ENCODE measurements at regions not wholly inside any gene's neighbourhood (a gene's known extent, or its start where the extent isn't known, plus 50 kb on each side); places are given as distances from the start of the nearest gene placed in this dataset.
"Not testable (repeated sequence)": the region's sequence is repeated elsewhere in the genome, so short reads cannot be mapped to it uniquely, and the experiment has no call there.

GRCh38 chr1:194014014-194014413 lies 827.6 kb upstream of the B3GALT2 start:
- TF ChIP-seq POLR2AphosphoS5 (IDR thresholded peaks at IDR 0.05) (no peak), CTCF (IDR thresholded peaks at IDR 0.05) (no peak), POLR2A (IDR thresholded peaks at IDR 0.05) (no peak), EP300 (IDR thresholded peaks at IDR 0.05) (no peak)
- 44% methylated on average over 2 of the region's 2 CpGs for WGBS
- H3K4me3 ChIP-seq, result no peak overlapping the region

GRCh38 chr1:194013561-194013960 lies 827.1 kb upstream of the B3GALT2 start:
- H3K4me3 ChIP-seq, result no peak overlapping the region
- no peaks in the 10 kb centered on the region for H3K36me3 ChIP-seq
- 73% methylated on average over 2 of the region's 2 CpGs for WGBS
- no peak overlapping the region for H3K27ac ChIP-seq
- no peak for DNase-seq (ENCODE audit: low spot score in 2 of 2)
- no peaks in the 10 kb centered on the region for H3K27me3 ChIP-seq
- no peak for TF ChIP-seq POLR2AphosphoS5 (IDR thresholded peaks at IDR 0.05)
- TF ChIP-seq CTCF (IDR thresholded peaks at IDR 0.05), result no peak
- no peak for TF ChIP-seq POLR2A (IDR thresholded peaks at IDR 0.05)
- TF ChIP-seq EP300 (IDR thresholded peaks at IDR 0.05), result no peak
- no peaks in the 10 kb centered on the region for H3K4me1 ChIP-seq
- H3K9me3 ChIP-seq, result no peaks in the 10 kb centered on the region

More at GRCh38 chr1:194014014-194014413, 827.6 kb upstream of the B3GALT2 start:
- Histone ChIP-seq H3K9me3 (no peaks in the 10 kb centered on the region), H3K36me3 (no peaks in the 10 kb centered on the region), H3K27ac (no peak overlapping the region), H3K27me3 (no peaks in the 10 kb centered on the region), H3K4me1 (no peaks in the 10 kb centered on the region)
- no peak for DNase-seq (ENCODE audit: low spot score in 2 of 2)

GRCh38 chr1:194004146-194004545 lies 817.7 kb upstream of the B3GALT2 start:
- H3K27ac ChIP-seq, result no peak overlapping the region
- H3K9me3 ChIP-seq, result no peaks in the 10 kb centered on the region
- no peaks in the 10 kb centered on the region for H3K4me1 ChIP-seq
- TF ChIP-seq CTCF (IDR thresholded peaks at IDR 0.05) (no peak), POLR2A (IDR thresholded peaks at IDR 0.05) (no peak), POLR2AphosphoS5 (IDR thresholded peaks at IDR 0.05) (no peak), EP300 (IDR thresholded peaks at IDR 0.05) (no peak)
- no peak overlapping the region for H3K4me3 ChIP-seq
- no peaks in the 10 kb centered on the region for H3K27me3 ChIP-seq
- 69% methylated on average over 2 of the region's 2 CpGs for WGBS
- H3K36me3 ChIP-seq, result no peaks in the 10 kb centered on the region
- no peak for DNase-seq (ENCODE audit: low spot score in 2 of 2)

- 94% methylated on average over 3 of the region's 33 CpGs for WGBS
- not testable (repeated sequence) for H3K4me1 ChIP-seq; H3K27me3 ChIP-seq; DNase-seq (ENCODE audit: low spot score in 2 of 2); H3K9me3 ChIP-seq; H3K27ac ChIP-seq; H3K4me3 ChIP-seq; H3K36me3 ChIP-seq
Measured at GRCh38 chr1:194001726-194002350, 815.4 kb upstream of the B3GALT2 start.

- Histone ChIP-seq H3K36me3 (no peaks in the 10 kb centered on the region), H3K9me3 (peaks cover 14% of the 10 kb centered on the region), H3K4me1 (no peaks in the 10 kb centered on the region), H3K4me3 (no peak overlapping the region), H3K27ac (no peak overlapping the region), H3K27me3 (no peaks in the 10 kb centered on the region)
- TF ChIP-seq CTCF (IDR thresholded peaks at IDR 0.05) (no peak), POLR2AphosphoS5 (IDR thresholded peaks at IDR 0.05) (no peak), POLR2A (IDR thresholded peaks at IDR 0.05) (no peak), EP300 (IDR thresholded peaks at IDR 0.05) (no peak)
- DNase-seq (ENCODE audit: low spot score in 2 of 2), result no peak
- 44% methylated on average over 2 of the region's 2 CpGs for WGBS
Measured at GRCh38 chr1:193988885-193989284, 802.5 kb upstream of the B3GALT2 start.

GRCh38 chr1:193979219-193979618 lies 792.8 kb upstream of the B3GALT2 start:
- Histone ChIP-seq H3K27ac (no peak overlapping the region), H3K4me1 (no peaks in the 10 kb centered on the region), H3K27me3 (no peaks in the 10 kb centered on the region), H3K4me3 (no peak overlapping the region), H3K36me3 (no peaks in the 10 kb centered on the region), H3K9me3 (no peaks in the 10 kb centered on the region)
- TF ChIP-seq POLR2AphosphoS5 (IDR thresholded peaks at IDR 0.05) (no peak), EP300 (IDR thresholded peaks at IDR 0.05) (no peak), POLR2A (IDR thresholded peaks at IDR 0.05) (no peak), CTCF (IDR thresholded peaks at IDR 0.05) (no peak)
- WGBS, result 88% methylated on average over 4 of the region's 4 CpGs
- DNase-seq (ENCODE audit: low spot score in 2 of 2), result no peak
